ENCODE measurements at regions not wholly inside any gene's neighbourhood (a gene's known extent, or its start where the extent isn't known, plus 50 kb on each side); places are given as distances from the start of the nearest gene placed in this dataset.

DNA sequence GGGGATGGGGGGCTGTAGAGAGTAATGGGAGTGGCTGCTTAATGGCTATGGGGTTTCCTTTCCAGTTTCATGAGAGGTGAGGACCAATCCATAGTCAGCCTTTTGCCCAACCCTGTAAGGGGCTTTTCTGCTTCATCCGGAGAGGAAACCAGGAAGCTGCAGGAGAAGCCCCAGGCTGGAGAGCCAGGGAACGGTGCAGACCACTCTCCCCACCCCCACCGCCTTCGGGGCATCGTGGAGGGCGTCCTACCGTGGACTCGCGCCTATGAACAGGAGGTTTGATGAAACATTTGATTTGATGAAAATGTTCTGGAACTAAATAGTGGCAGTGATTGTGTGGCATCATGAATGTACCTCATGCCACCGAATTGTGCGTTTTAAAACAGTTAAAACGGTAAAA, 204.3 kb upstream of the DIO3 start:
- DNase-seq (ENCODE audit: low read depth in 2 of 2) = no peak

- DNase-seq (ENCODE audit: low read depth in 2 of 2) = no peak
Measured at GRCh38 chr14:101357559-101358319, 203.6 kb upstream of the DIO3 start.

DNA sequence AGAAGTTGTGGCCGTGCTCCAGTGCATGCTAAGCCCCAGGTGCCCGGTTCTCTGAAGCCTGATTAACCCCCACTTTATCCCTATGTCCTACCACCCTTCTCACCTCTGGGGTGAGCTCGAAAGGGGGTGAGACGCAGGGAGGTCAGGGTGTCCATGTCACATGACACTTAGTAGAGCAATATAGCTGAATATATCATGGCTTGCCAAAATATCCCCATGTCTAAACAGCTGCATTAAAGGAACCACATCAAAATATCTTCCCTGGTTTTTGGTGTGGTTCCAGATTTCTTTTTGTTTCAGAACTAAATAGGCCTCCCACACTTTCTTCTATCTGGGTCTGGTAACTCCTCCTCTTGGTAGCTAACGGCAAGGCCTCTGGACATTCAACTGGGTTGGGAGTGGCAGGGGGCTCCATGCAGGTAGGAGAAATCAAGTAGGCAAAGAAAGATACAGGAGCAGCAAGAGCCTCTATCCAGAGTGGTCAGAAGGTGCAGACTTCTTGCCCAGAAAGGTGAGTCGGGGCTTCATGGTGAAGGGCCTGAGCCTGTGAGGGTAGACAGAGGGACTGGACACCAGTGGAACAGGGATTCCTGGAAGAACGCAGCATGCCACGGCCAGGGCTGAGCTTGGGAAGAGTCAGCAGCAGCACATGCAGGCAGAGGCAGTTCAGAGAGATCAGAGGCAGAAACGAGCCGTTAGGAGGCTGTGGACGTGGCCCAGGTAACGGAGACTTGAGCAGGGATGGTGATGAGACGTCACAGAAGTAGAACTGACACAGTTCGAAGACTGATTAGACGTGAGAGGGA, 202.8 kb upstream of the DIO3 start:
- DNase-seq (ENCODE audit: low read depth in 2 of 2) = no peak

- no peak for DNase-seq (ENCODE audit: low read depth in 2 of 2)
Measured at GRCh38 chr14:101359221-101360053, 201.9 kb upstream of the DIO3 start.

- no peak for DNase-seq (ENCODE audit: low read depth in 2 of 2)
Measured at GRCh38 chr14:101360054-101360911, 201.0 kb upstream of the DIO3 start.

- DNase-seq (ENCODE audit: low read depth in 2 of 2) = no peak
Measured at GRCh38 chr14:101361044-101361443, 200.3 kb upstream of the DIO3 start.

DNA sequence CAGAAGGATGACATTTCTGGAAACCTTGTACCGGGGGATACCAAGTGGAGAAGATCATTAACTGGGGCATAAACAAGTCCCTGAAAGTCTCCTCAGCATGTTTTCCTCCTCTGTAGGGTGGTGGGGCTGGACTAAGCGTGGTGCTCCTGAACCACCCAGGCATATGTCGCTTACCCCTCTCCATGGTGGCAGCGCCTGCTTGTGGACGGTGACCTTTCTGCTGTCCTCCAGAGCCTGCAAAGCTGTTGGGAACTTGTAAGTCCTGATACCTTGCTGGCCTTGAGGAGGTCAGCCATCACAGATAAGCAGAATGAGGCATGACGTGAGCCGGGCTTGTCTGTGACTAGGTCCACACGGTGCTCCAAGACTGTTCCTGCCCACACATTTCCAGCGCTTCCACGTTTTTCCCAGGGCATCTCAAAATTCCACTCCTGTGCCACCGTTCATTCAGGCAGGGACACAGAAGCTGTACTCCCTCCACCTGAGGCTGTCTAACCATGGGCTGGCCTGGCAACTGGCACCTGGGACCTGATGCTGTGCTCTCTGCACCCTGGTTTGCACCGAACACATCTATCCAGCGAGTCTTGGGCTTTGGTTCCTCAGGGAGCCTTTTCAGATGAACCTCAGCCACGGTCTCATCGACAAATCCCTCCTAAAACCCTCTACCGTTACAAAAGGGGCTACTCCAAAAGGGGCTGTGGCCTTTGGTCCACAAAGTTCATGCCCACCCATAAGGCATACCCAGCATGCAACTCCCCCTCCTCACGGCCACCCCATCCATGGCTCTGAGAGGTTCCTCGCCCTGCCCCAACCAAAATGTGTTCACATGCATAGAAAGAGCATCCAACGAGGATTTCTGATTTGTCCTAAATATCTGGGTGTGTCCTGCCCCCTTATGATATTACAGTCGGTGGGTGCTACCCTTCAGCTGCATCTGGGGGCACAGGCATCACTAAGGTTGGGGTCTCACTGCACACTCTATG, 199.6 kb upstream of the DIO3 start:
- no peak for DNase-seq (ENCODE audit: low read depth in 2 of 2)

GRCh38 chr14:101362529-101363260, 198.6 kb upstream of the DIO3 start:
- DNase-seq (ENCODE audit: low read depth in 2 of 2) = no peak

DNA sequence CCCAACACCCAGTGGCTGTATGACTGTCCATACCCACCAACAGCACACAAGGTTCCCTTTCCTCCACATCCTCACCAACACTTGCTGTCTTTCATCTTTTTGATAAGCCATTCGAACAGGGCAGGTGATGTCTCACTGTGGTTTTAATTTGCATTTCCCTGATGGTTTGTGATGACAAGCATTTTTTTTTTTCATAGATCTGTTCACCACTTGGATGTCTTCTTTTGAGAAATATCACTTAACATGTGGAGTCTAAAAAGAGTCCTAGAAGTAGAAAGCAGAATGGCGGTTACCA, 198.1 kb upstream of the DIO3 start:
- no peak for DNase-seq (ENCODE audit: low read depth in 2 of 2)

DNA sequence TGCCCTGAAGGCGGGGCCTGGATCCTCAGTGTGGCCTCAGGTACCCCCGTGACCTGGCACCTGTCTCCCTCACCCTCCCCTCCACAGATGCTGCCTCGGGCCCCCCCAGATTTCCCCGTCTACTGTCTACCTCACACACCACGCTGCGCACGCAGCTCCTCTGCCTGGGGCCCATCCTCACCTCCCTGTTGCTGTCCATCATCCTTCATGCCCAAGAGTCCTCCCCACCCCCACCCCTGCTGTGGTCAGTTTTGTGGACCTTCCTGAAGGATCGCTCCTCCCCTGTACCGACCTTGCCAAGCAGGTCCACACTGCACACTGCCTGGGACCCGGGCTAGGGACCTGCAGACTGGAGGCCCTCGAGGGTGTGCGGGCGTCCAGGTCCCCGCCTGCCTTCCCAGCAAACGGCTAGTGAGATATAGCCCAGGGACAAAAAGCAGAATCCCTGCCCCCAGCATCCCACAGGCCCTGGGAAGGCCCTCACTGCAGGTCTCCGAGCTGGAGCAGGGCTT, 197.4 kb upstream of the DIO3 start:
- DNase-seq (ENCODE audit: low read depth in 2 of 2) = no peak

GRCh38 chr14:101364503-101365328, 196.6 kb upstream of the DIO3 start:
- DNase-seq (ENCODE audit: low read depth in 2 of 2) = no peak

- no peak for DNase-seq (ENCODE audit: low read depth in 2 of 2)
Measured at GRCh38 chr14:101365329-101366158, 195.8 kb upstream of the DIO3 start.

- DNase-seq (ENCODE audit: low read depth in 2 of 2) = no peak
Measured at GRCh38 chr14:101367421-101368261, 193.7 kb upstream of the DIO3 start.

DNA sequence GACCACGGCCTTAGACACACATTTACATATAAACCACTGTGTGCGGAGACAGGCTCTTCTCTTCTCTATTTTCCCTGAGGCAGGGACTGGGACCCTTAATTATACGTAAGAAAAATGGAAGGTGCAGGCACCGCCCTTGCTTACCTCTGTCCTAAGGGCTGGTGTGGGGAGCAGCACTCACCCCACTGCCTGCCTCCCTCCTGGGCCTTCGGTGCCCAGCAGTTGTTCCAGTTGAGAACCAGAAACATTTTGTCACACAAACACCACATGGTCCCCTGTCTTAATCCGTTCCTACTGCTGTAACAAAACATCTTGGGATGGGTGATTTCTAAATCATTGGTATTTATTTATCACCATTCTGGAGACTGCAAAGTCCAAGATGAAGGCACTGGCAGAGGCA, 192.7 kb upstream of the DIO3 start:
- DNase-seq (ENCODE audit: low read depth in 2 of 2) = no peak

GRCh38 chr14:101369194-101369915, 191.9 kb upstream of the DIO3 start:
- DNase-seq (ENCODE audit: low read depth in 2 of 2) = no peak
